ENCODE measurements at regions not wholly inside any gene's neighbourhood (a gene's known extent, or its start where the extent isn't known, plus 50 kb on each side); places are given as distances from the start of the nearest gene placed in this dataset.

- TF ChIP-seq CTCF (IDR thresholded peaks at IDR 0.05) (no peak), POLR2A (IDR thresholded peaks at IDR 0.05) (no peak)
These were observed 150.9 kb downstream of the ZC3H11B start for GRCh38 chr1:219461981-219462400.
